Endothelial cell of umbilical vein (primary cell): ENCODE measurements at regions not wholly inside any gene's neighbourhood (a gene's known extent, or its start where the extent isn't known, plus 50 kb on each side); places are given as distances from the start of the nearest gene placed in this dataset.

ENCODE experiments used
- BruUV-seq: library from RNA; stranded (reverse); fragments of 400-500 nt; replicated peaks from 2 replicates; lab custom pipeline; 2021; lab: Mats Ljungman, UMichigan
- CTCF ChIA-PET: fragments of 300-600, 350-600 bp; sonication (Branson Sonifier 250); formaldehyde crosslinking; loops from one replicate; lab custom pipeline; 2021; ENCODE audit warnings: antibody characterized with exemption, inconsistent platforms; lab: Charles Lee
- POLR2A ChIA-PET: fragments of 300-600, 350-600 bp; sonication (Branson Sonifier 250); formaldehyde crosslinking; loops from one replicate; lab custom pipeline; 2021; ENCODE audit warnings: antibody characterized with exemption, inconsistent platforms; lab: Charles Lee
- DNase-seq: peaks from one replicate; pipeline ENCODE4 v3.0.0-alpha.2; 2011; ENCODE audit warnings: low read depth, low spot score
- FAIRE-seq: peaks from 2 replicates; lab custom pipeline; 2011; peaks lifted over from hg19 to GRCh38; lab: Jason Lieb, UNC
- H2AFZ ChIP-seq: 2 replicates; pipeline ENCODE4 v1.6.0; 2012; ENCODE audit warnings: low read depth, low read length, control low read depth, inconsistent platforms
- H3K27ac ChIP-seq: 2 replicates; pipeline ENCODE4 v1.5.1; 2011; ENCODE audit warnings: low read depth, mild to moderate bottlenecking, control low read depth, low read length, moderate library complexity; ENCODE audit not compliant: insufficient read depth
- H3K27me3 ChIP-seq, 2 experiments: 2 replicates each; pipeline versions ENCODE4 v1.6.0 to v1.6.1; 2011; ENCODE audit warnings: low read length in 2 of 2, mixed read lengths in 1 of 2; ENCODE audit not compliant: control insufficient read depth in 2 of 2, insufficient read depth in 2 of 2
- H3K36me3 ChIP-seq, 2 experiments: 2 replicates in 1 of 2; 3 replicates in 1 of 2; pipeline ENCODE4 v1.5.1; 2011; ENCODE audit warnings: low read length in 2 of 2, mild to moderate bottlenecking in 1 of 2, moderate library complexity in 1 of 2; ENCODE audit not compliant: control insufficient read depth in 2 of 2, insufficient read depth in 2 of 2; ENCODE audit errors: extremely low read depth in 1 of 2
- H3K4me1 ChIP-seq: 3 replicates; pipeline ENCODE4 v1.5.1; 2011; ENCODE audit warnings: mild to moderate bottlenecking, low read length; ENCODE audit not compliant: control insufficient read depth, insufficient read depth; ENCODE audit errors: extremely low read depth
- H3K4me2 ChIP-seq: 2 replicates; pipeline ENCODE4 v1.6.1; 2011; ENCODE audit warnings: low read length, control low read depth, mixed read lengths; ENCODE audit not compliant: insufficient read depth
- H3K4me3 ChIP-seq, 3 experiments: fragments of 200-600 bp in 1 of 3; sonication (generic), shearing (Covaris generic) in 1 of 3; replicated peaks in 1 of 3; 2 replicates each; pipeline ENCODE4 v1.5.1; 2011 to 2016; ENCODE audit warnings: control low read depth in 3 of 3, low read length in 3 of 3, mild to moderate bottlenecking in 2 of 3, inconsistent platforms in 1 of 3, low read depth in 1 of 3, moderate library complexity in 1 of 3; ENCODE audit not compliant: insufficient read depth in 1 of 3
- H3K79me2 ChIP-seq: 2 replicates; pipeline ENCODE4 v1.6.0; 2012; ENCODE audit warnings: low read length, inconsistent platforms; ENCODE audit not compliant: control insufficient read depth, insufficient read depth
- H3K9ac ChIP-seq: replicated peaks from 2 replicates; pipeline ENCODE3; 2011; ENCODE audit warnings: low read length, control low read depth; ENCODE audit not compliant: insufficient read depth; ENCODE audit errors: extremely low read depth
- H3K9me1 ChIP-seq: replicated peaks from 3 replicates; pipeline ENCODE4 v1.6.0; 2011; ENCODE audit warnings: mild to moderate bottlenecking, low read length; ENCODE audit not compliant: control insufficient read depth, insufficient read depth; ENCODE audit errors: extremely low read depth
- H3K9me3 ChIP-seq: replicated peaks from 2 replicates; pipeline ENCODE4 v1.5.1; 2012; ENCODE audit warnings: low read length, inconsistent platforms; ENCODE audit not compliant: control insufficient read depth, insufficient read depth
- H4K20me1 ChIP-seq: replicated peaks from 2 replicates; pipeline ENCODE3; 2011; ENCODE audit warnings: mild to moderate bottlenecking, low read length; ENCODE audit not compliant: control insufficient read depth, insufficient read depth; ENCODE audit errors: extremely low read depth
- CTCF ChIP-seq, 2 donors: IDR thresholded peaks; 1 replicate in 1 of 2; 2 replicates in 1 of 2; pipeline ENCODE4 v1.5.1; 2011; ENCODE audit warnings: low read length in 2 of 2, mild to moderate bottlenecking in 2 of 2, moderate library complexity in 2 of 2, control low read depth in 1 of 2, inconsistent platforms in 1 of 2, low read depth in 1 of 2; ENCODE audit not compliant: insufficient read depth in 1 of 2; ENCODE audit errors: extremely low read depth in 1 of 2
- EZH2 ChIP-seq: IDR thresholded peaks from 2 replicates; pipeline ENCODE4 v1.6.1; 2012; ENCODE audit warnings: borderline replicate concordance, low read depth, mild to moderate bottlenecking, moderate library complexity, low read length, inconsistent platforms; ENCODE audit not compliant: severe bottlenecking
- FOS ChIP-seq: IDR thresholded peaks from 2 replicates; pipeline ENCODE4 v1.6.1; 2011; ENCODE audit warnings: mild to moderate bottlenecking, low read length, moderate library complexity, borderline replicate concordance; ENCODE audit not compliant: insufficient read depth
- GATA2 ChIP-seq: IDR thresholded peaks from 2 replicates; pipeline ENCODE4 v1.7.0; 2011; ENCODE audit warnings: low read depth, mild to moderate bottlenecking, moderate library complexity, mixed read lengths, low read length; ENCODE audit not compliant: insufficient read length, insufficient read depth
- JUN ChIP-seq: IDR thresholded peaks from 2 replicates; pipeline ENCODE4 v1.6.1; 2011; ENCODE audit warnings: borderline replicate concordance, low read depth; ENCODE audit not compliant: insufficient read length, insufficient read depth
- MAX ChIP-seq: IDR thresholded peaks from 2 replicates; pipeline ENCODE4 v1.6.1; 2011; ENCODE audit not compliant: insufficient read depth, insufficient read length
- MYC ChIP-seq: IDR thresholded peaks from one replicate; pipeline ENCODE4 v1.6.1; 2011; ENCODE audit warnings: mild to moderate bottlenecking, low read depth, low read length
- POLR2A ChIP-seq: IDR thresholded peaks from 2 replicates; pipeline ENCODE4 v1.6.1; 2012; ENCODE audit warnings: low read depth, mild to moderate bottlenecking, control low read depth, low read length
- POLR2AphosphoS5 ChIP-seq: IDR thresholded peaks from 2 replicates; pipeline ENCODE4 v1.6.1; 2012; ENCODE audit warnings: low read depth, mild to moderate bottlenecking, control low read depth, low read length, moderate library complexity; ENCODE audit not compliant: insufficient read depth
- dilution Hi-C: fragments of 300-500 bp; cut with MboI; formaldehyde crosslinking; loops from one replicate; pipeline ENCODE4 v1.15.0; 2019; ENCODE audit warnings: low sequenced_read_pairs; ENCODE audit not compliant: extremely low pct_ligation_motif_present
- intact Hi-C: fragments of 100-400 bp; cut with micrococcal nuclease; formaldehyde crosslinking; loops from one replicate; pipeline ENCODE4 v1.10.0; 2022

GRCh38 chr11:27207025-27207650 is 155.9 kb downstream of the CCDC34 start:
- CTCF ChIA-PET, result interaction anchor here (0.8 to 13.5 kb wide), 4 partner anchors 23 to 279 kb away, joined by 3 to 183 read pairs (median 20); no protein-coding TSS in a partner anchor
- Histone ChIP-seq H3K9me3 (no peaks in the 10 kb centered on the region), H3K9ac (no peak overlapping the region), H3K27ac (no peak overlapping the region), H3K9me1 (no peaks in the 10 kb centered on the region), H3K79me2 (no peaks in the 10 kb centered on the region), H3K4me2 (no peak overlapping the region), H3K27me3 (peaks cover 57 to 67% of the 10 kb centered on the region in 2 experiments), H3K4me3 (no peak overlapping the region), H3K4me1 (peaks cover 6% of the 10 kb centered on the region), H2AFZ (no peak overlapping the region), H3K36me3 (no peaks in the 10 kb centered on the region), H4K20me1 (no peaks in the 10 kb centered on the region)
- dilution Hi-C loops (no loop called here), intact Hi-C loops (no loop called here)
- no peak for DNase-seq
- POLR2A ChIA-PET, result no interaction called here
- FAIRE-seq, result no peak
- no peak for TF ChIP-seq MYC
- no peak for TF ChIP-seq POLR2A
- TF ChIP-seq GATA2, result no peak
- no peak for TF ChIP-seq JUN
- no peak for TF ChIP-seq MAX
- no peak for TF ChIP-seq POLR2AphosphoS5
- TF ChIP-seq CTCF (IDR thresholded peaks at IDR 0.05; ENCODE audit: extremely low read depth in 1 of 2, insufficient read depth in 1 of 2, low read depth in 1 of 2, low read length in 2 of 2), result no peak
- TF ChIP-seq EZH2, result no peak
- no peak for TF ChIP-seq FOS
- no TSS peak for BruUV-seq
